ENCODE measurements at regions not wholly inside any gene's neighbourhood (a gene's known extent, or its start where the extent isn't known, plus 50 kb on each side); places are given as distances from the start of the nearest gene placed in this dataset.

- DNase-seq, result peak; percentile 30
- H3K4me1 Mint-ChIP-seq, result 0 out of 4 replicates have a peak, but pooled peaks cover 0 to 2% of the 10 kb centered on the region in 2 experiments
- H4K91ac ChIP-seq (ENCODE audit: insufficient read length, low read depth, low read length), result no peak overlapping the region
- TF ChIP-seq CTCF (conservative IDR thresholded peaks at IDR 0.05), result no peak
- H3K9ac ChIP-seq (ENCODE audit: extremely low read depth, insufficient read length, low read length), result no peak overlapping the region
- H3K56ac ChIP-seq (ENCODE audit: insufficient read length, low read depth, low read length), result no peak overlapping the region
- no peaks in the 10 kb centered on the region for H3K27me3 ChIP-seq (ENCODE audit: insufficient read depth, low read length)
- no CpG with 5 or more reads among the region's 11 CpGs for WGBS (ENCODE audit: extremely low coverage, insufficient read length, low lambda C conversion rate)
- H3T11ph ChIP-seq (ENCODE audit: low read length), result no peak overlapping the region
- no peaks in the 10 kb centered on the region for H3K79me2 ChIP-seq (ENCODE audit: insufficient read depth, low read length)
- H3K4me2 ChIP-seq (ENCODE audit: insufficient read depth, insufficient read length, low read length), result no peak overlapping the region
- H3K4me1 ChIP-seq (ENCODE audit: insufficient read depth, low read length), result no peaks in the 10 kb centered on the region
- no peak overlapping the region; the same call in 1 of the 2 replicates for H3K14ac ChIP-seq (ENCODE audit: insufficient read depth, low read length)
- no peak overlapping the region for H3K27ac Mint-ChIP-seq
- H4K20me1 ChIP-seq (ENCODE audit: control insufficient read depth, insufficient read depth, insufficient read length), result no peaks in the 10 kb centered on the region
- H4K8ac ChIP-seq (replicated peaks; ENCODE audit: insufficient read length, low read depth, low read length), result no peak overlapping the region
- H2BK20ac ChIP-seq (ENCODE audit: low read depth, low read length, poor library complexity, severe bottlenecking), result no peak overlapping the region
- H3K79me1 ChIP-seq (ENCODE audit: insufficient read depth, low read depth, low read length, poor library complexity, severe bottlenecking), result no peaks in the 10 kb centered on the region
- no peak overlapping the region for H2AFZ ChIP-seq (ENCODE audit: low read length)
- no peak overlapping the region for H4K5ac ChIP-seq (ENCODE audit: insufficient read length, low read depth, low read length)
- no peaks in the 10 kb centered on the region for H3K27me3 Mint-ChIP-seq (ENCODE audit: low read depth)
- no peak overlapping the region for H3K27ac ChIP-seq (ENCODE audit: insufficient read length, low read depth, low read length)
- H3K23me2 ChIP-seq (ENCODE audit: insufficient read length, low read depth, low read length, poor library complexity, severe bottlenecking), result no peaks in the 10 kb centered on the region
- no peak overlapping the region for H2AK5ac ChIP-seq (ENCODE audit: insufficient read length, low read length)
- H2BK15ac ChIP-seq (ENCODE audit: low read depth, low read length), result no peak overlapping the region
- H3K36me3 Mint-ChIP-seq (ENCODE audit: insufficient read depth in 1 of 3, low read depth in 3 of 3), result peaks cover 0 to 4% (median 0%) of the 10 kb centered on the region in 3 experiments; a peak in 3 of 7 replicates
- H3K9me3 ChIP-seq (ENCODE audit: control insufficient read depth, low read depth, low read length), result no peaks in the 10 kb centered on the region
- H2BK5ac ChIP-seq (ENCODE audit: insufficient read length, low read length), result no peak overlapping the region
- no peak overlapping the region for H3K4ac ChIP-seq (ENCODE audit: low read depth, low read length)
- H2BK12ac ChIP-seq (ENCODE audit: insufficient read length, low read depth, low read length), result no peak overlapping the region
- no peak overlapping the region for H2BK120ac ChIP-seq (ENCODE audit: low read depth, low read length, poor library complexity, severe bottlenecking)
- H3K9me3 Mint-ChIP-seq, result peaks cover 3% of the 10 kb centered on the region in 2 experiments; a peak in 4 of 5 replicates
- H3K23ac ChIP-seq (ENCODE audit: insufficient read length, low read depth, low read length), result no peak overlapping the region
- no peak overlapping the region for H3K18ac ChIP-seq (ENCODE audit: insufficient read length, low read depth, low read length)
- H3K4me3 Mint-ChIP-seq, result no peak overlapping the region
These were observed 356.4 kb upstream of the DDHD1 start for GRCh38 chr14:53509276-53510244.
